ENCODE measurements at regions not wholly inside any gene's neighbourhood (a gene's known extent, or its start where the extent isn't known, plus 50 kb on each side); places are given as distances from the start of the nearest gene placed in this dataset.

DNA sequence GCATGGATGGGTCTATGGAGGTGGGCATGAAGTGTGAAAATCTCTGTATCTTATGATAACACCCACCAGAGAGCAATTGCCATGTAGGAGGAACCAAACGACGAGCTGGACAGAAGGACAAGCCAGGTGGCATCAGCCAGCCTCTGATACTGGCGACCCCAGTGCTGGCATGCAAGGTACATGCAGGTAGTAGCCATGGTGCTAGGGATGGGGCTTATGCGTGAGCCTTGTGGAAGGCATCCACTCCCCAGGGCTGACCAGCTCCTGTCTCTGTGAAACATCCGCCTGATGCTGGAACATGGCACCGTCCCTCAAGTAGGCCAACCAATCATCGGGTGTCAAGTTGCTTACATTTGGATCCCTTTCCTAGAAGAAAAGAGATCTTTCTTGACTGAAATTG, 412.9 kb downstream of the GADD45G start:
- Histone ChIP-seq H3K79me2 (ENCODE audit: control insufficient read depth, insufficient read depth, low read length) (no peaks in the 10 kb centered on the region), H3K4me2 (ENCODE audit: control insufficient read depth, insufficient read depth) (no peak overlapping the region), H3K27me3 (replicated peaks in 1 of 2; ENCODE audit: control insufficient read depth in 2 of 2, insufficient read depth in 2 of 2, low read length in 1 of 2) (peaks cover 0 to 2% of the 10 kb centered on the region in 2 experiments; a peak in 1 of 4 replicates), H3K9me3 (replicated peaks; ENCODE audit: control insufficient read depth, insufficient read depth, low read length) (no peaks in the 10 kb centered on the region; the same call in 2 of the 3 replicates), H4K20me1 (ENCODE audit: control insufficient read depth, insufficient read depth) (no peaks in the 10 kb centered on the region), H3K36me3 (ENCODE audit: control insufficient read depth in 2 of 2, insufficient read depth in 2 of 2, low read length in 1 of 2) (no peaks in the 10 kb centered on the region), H3K27ac (ENCODE audit: control insufficient read depth, insufficient read depth) (no peak overlapping the region), H3K9ac (ENCODE audit: control insufficient read depth, insufficient read depth, low read length) (no peak overlapping the region), H3K4me1 (ENCODE audit: control insufficient read depth, insufficient read depth, low read length) (no peaks in the 10 kb centered on the region), H2AFZ (ENCODE audit: control insufficient read depth, low read depth, low read length) (no peak overlapping the region), H3K4me3 (no peak overlapping the region)
- DNase-seq (ENCODE audit: low read depth, low spot score) (no peak), ATAC-seq (no peak), FAIRE-seq (no peak)
- in situ Hi-C loops (cut with MboI) = no loop called here
- ChIA-PET CTCF (no interaction called here), RAD21 (ENCODE audit: unreplicated experiment) (no interaction called here), SMC1A (ENCODE audit: uncharacterized antibody, unreplicated experiment) (interaction anchor here (0.6 kb wide), 1 partner anchor 31 kb away, joined by 3 read pairs; no protein-coding TSS in a partner anchor), POLR2A (no interaction called here)
- intact Hi-C loops (cut with micrococcal nuclease; ENCODE audit: unreplicated experiment) = no loop called here
- no TSS peak for BruUV-seq (replicated peaks)
- TF ChIP-seq IRF4 (IDR thresholded peaks at IDR 0.05; ENCODE audit: low read depth, low read length) (no peak), SUZ12 (IDR thresholded peaks at IDR 0.05; ENCODE audit: unreplicated experiment) (no peak), MYC (IDR thresholded peaks at IDR 0.05; ENCODE audit: insufficient read depth, insufficient read length, insufficient replicate concordance, low read length, severe bottlenecking) (no peak), ZNF384 (IDR thresholded peaks at IDR 0.05; ENCODE audit: borderline replicate concordance, low read depth, low read length) (no peak), PAX5 (IDR thresholded peaks at IDR 0.05; ENCODE audit: borderline replicate concordance, low read depth, low read length) (no peak), TBL1XR1 (IDR thresholded peaks at IDR 0.05; ENCODE audit: low read depth, low read length) (no peak), CHD2 (IDR thresholded peaks at IDR 0.05; ENCODE audit: borderline replicate concordance, low read depth, low read length) (no peak), ATF7 (IDR thresholded peaks at IDR 0.05; ENCODE audit: low read depth) (no peak), MEF2B (IDR thresholded peaks at IDR 0.05; ENCODE audit: partially characterized antibody, poor library complexity, severe bottlenecking) (no peak), BACH1 (IDR thresholded peaks at IDR 0.05; ENCODE audit: borderline replicate concordance) (no peak), SREBF2 (IDR thresholded peaks at IDR 0.05; ENCODE audit: low read length) (no peak), ZBED1 (IDR thresholded peaks at IDR 0.05; ENCODE audit: borderline replicate concordance) (no peak), KDM1A (IDR thresholded peaks at IDR 0.05; ENCODE audit: borderline replicate concordance) (no peak), SMC3 (IDR thresholded peaks at IDR 0.05; ENCODE audit: borderline replicate concordance, low read length) (no peak), CBFB (IDR thresholded peaks at IDR 0.05; ENCODE audit: low read depth) (no peak), MEF2A (IDR thresholded peaks at IDR 0.05; ENCODE audit: insufficient read depth, low read depth, low read length) (no peak)
- TF ChIP-seq, protein P1, sequence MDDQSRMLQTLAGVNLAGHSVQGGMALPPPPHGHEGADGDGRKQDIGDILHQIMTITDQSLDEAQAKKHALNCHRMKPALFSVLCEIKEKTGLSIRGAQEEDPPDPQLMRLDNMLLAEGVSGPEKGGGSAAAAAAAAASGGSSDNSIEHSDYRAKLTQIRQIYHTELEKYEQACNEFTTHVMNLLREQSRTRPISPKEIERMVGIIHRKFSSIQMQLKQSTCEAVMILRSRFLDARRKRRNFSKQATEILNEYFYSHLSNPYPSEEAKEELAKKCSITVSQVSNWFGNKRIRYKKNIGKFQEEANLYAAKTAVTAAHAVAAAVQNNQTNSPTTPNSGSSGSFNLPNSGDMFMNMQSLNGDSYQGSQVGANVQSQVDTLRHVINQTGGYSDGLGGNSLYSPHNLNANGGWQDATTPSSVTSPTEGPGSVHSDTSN (IDR thresholded peaks at IDR 0.05; ENCODE audit: insufficient replicate concordance, low read depth, low read length) = no peak
- TF ChIP-seq, protein P2, sequence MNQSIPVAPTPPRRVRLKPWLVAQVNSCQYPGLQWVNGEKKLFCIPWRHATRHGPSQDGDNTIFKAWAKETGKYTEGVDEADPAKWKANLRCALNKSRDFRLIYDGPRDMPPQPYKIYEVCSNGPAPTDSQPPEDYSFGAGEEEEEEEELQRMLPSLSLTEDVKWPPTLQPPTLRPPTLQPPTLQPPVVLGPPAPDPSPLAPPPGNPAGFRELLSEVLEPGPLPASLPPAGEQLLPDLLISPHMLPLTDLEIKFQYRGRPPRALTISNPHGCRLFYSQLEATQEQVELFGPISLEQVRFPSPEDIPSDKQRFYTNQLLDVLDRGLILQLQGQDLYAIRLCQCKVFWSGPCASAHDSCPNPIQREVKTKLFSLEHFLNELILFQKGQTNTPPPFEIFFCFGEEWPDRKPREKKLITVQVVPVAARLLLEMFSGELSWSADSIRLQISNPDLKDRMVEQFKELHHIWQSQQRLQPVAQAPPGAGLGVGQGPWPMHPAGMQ (IDR thresholded peaks at IDR 0.05; ENCODE audit: borderline replicate concordance) = no peak
- TF ChIP-seq, protein P3, sequence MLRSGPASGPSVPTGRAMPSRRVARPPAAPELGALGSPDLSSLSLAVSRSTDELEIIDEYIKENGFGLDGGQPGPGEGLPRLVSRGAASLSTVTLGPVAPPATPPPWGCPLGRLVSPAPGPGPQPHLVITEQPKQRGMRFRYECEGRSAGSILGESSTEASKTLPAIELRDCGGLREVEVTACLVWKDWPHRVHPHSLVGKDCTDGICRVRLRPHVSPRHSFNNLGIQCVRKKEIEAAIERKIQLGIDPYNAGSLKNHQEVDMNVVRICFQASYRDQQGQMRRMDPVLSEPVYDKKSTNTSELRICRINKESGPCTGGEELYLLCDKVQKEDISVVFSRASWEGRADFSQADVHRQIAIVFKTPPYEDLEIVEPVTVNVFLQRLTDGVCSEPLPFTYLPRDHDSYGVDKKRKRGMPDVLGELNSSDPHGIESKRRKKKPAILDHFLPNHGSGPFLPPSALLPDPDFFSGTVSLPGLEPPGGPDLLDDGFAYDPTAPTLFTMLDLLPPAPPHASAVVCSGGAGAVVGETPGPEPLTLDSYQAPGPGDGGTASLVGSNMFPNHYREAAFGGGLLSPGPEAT (IDR thresholded peaks at IDR 0.05; ENCODE audit: low read depth) = no peak
- TF ChIP-seq, protein P4, sequence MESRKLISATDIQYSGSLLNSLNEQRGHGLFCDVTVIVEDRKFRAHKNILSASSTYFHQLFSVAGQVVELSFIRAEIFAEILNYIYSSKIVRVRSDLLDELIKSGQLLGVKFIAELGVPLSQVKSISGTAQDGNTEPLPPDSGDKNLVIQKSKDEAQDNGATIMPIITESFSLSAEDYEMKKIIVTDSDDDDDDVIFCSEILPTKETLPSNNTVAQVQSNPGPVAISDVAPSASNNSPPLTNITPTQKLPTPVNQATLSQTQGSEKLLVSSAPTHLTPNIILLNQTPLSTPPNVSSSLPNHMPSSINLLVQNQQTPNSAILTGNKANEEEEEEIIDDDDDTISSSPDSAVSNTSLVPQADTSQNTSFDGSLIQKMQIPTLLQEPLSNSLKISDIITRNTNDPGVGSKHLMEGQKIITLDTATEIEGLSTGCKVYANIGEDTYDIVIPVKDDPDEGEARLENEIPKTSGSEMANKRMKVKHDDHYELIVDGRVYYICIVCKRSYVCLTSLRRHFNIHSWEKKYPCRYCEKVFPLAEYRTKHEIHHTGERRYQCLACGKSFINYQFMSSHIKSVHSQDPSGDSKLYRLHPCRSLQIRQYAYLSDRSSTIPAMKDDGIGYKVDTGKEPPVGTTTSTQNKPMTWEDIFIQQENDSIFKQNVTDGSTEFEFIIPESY (IDR thresholded peaks at IDR 0.05) = no peak
- WGBS (ENCODE audit: insufficient coverage, insufficient replicate concordance, low lambda C conversion rate, missing lambda C conversion rate) = 40% methylated on average over 7 of the region's 7 CpGs
